HG03521 (cell line): ENCODE measurements at regions not wholly inside any gene's neighbourhood (a gene's known extent, or its start where the extent isn't known, plus 50 kb on each side); places are given as distances from the start of the nearest gene placed in this dataset.
"Not testable (repeated sequence)": the region's sequence is repeated elsewhere in the genome, so short reads cannot be mapped to it uniquely, and the experiment has no call there.

Experiments
- ATAC-seq: cut with Tn5 transposase; IDR thresholded peaks from one replicate; pipeline ENCODE4 v1.9.1; 2021; ENCODE audit warnings: mild to moderate bottlenecking, moderate library complexity; ENCODE audit not compliant: unreplicated experiment

GRCh38 chr6:150456466-150456865, 87.7 kb downstream of the IYD start:
- no peak for ATAC-seq

- no peak for ATAC-seq
Observed at GRCh38 chr6:150456902-150457643, 88.3 kb downstream of the IYD start.

- no peak for ATAC-seq
Observed at GRCh38 chr6:150458579-150458978, 89.8 kb downstream of the IYD start.

GRCh38 chr6:150463852-150464251, 95.0 kb downstream of the IYD start:
- no peak for ATAC-seq

GRCh38 chr6:150464966-150465365, 96.2 kb downstream of the IYD start:
- ATAC-seq, result no peak

- ATAC-seq, result no peak
Observed at GRCh38 chr6:150465610-150466009, 96.8 kb downstream of the IYD start.

- no peak for ATAC-seq
Observed at GRCh38 chr6:150466196-150466595, 97.4 kb downstream of the IYD start.

- ATAC-seq, result no peak
Observed at GRCh38 chr6:150470131-150470530, 101.3 kb downstream of the IYD start.

- ATAC-seq, result no peak
Observed at GRCh38 chr6:150470960-150471665, 102.3 kb downstream of the IYD start.

- ATAC-seq, result no peak
Observed at GRCh38 chr6:150478656-150479545, 110.1 kb downstream of the IYD start.

- ATAC-seq, result no peak
Observed at GRCh38 chr6:150482883-150483409, 114.1 kb downstream of the IYD start.

GRCh38 chr6:150485161-150485958, 114.3 kb upstream of the PLEKHG1 start:
- ATAC-seq, result no peak

GRCh38 chr6:150486048-150486447, 113.6 kb upstream of the PLEKHG1 start:
- ATAC-seq, result no peak

- no peak for ATAC-seq
Observed at GRCh38 chr6:150490586-150490985, 109.1 kb upstream of the PLEKHG1 start.

GRCh38 chr6:150491131-150491810, 108.4 kb upstream of the PLEKHG1 start:
- ATAC-seq, result peak; percentile 84

GRCh38 chr6:150491811-150492172, 107.9 kb upstream of the PLEKHG1 start:
- ATAC-seq, result no peak

GRCh38 chr6:150492507-150492906, 107.2 kb upstream of the PLEKHG1 start:
- no peak for ATAC-seq

GRCh38 chr6:150492941-150493340, 106.7 kb upstream of the PLEKHG1 start:
- ATAC-seq, result no peak

GRCh38 chr6:150493552-150493951, 106.1 kb upstream of the PLEKHG1 start:
- not testable (repeated sequence) for ATAC-seq

- ATAC-seq, result no peak
Observed at GRCh38 chr6:150494241-150494640, 105.4 kb upstream of the PLEKHG1 start.
